Peyer's patch (tissue), 4 donors: ENCODE measurements at regions not wholly inside any gene's neighbourhood (a gene's known extent, or its start where the extent isn't known, plus 50 kb on each side); places are given as distances from the start of the nearest gene placed in this dataset.

ENCODE experiments used
- DNase-seq, 3 donors: peaks; one replicate each; pipeline ENCODE4 v3.0.0-alpha.2; 2017 to 2019
- H3K27ac ChIP-seq, 4 donors: fragments of 200-600 bp; sonication (generic); one replicate each; pipeline ENCODE4 v1.5.1; 2016 to 2019
- H3K27me3 ChIP-seq, 2 donors: fragments of 200-600 bp; sonication (generic); one replicate each; pipeline ENCODE4 v1.5.1; 2019
- H3K36me3 ChIP-seq, 3 donors: fragments of 200-600 bp; sonication (generic); one replicate each; pipeline ENCODE4 v1.5.1; 2016 to 2019
- H3K4me1 ChIP-seq, 4 donors: fragments of 200-600 bp; sonication (generic); one replicate each; pipeline ENCODE4 v1.5.1; 2016 to 2019
- H3K4me3 ChIP-seq, 4 donors: fragments of 200-600 bp; sonication (generic); 1 replicate in 3 of 4; 2 replicates in 1 of 4; pipeline ENCODE4 v1.5.1; 2016 to 2019; ENCODE audit warnings: mild to moderate bottlenecking in 1 of 4
- H3K9me3 ChIP-seq, 4 donors: fragments of 200-600 bp; sonication (generic); one replicate each; pipeline ENCODE4 v1.5.1; 2016 to 2019; ENCODE audit warnings: mild to moderate bottlenecking in 1 of 4
- CTCF ChIP-seq, 6 experiments: fragments of 450-650 bp in 4 of 6; fragments of 200-600 bp in 2 of 6; sonication (generic) in 1 of 6; IDR thresholded peaks; one replicate each; pipeline ENCODE4 v1.5.1; 2017 to 2019; ENCODE audit warnings: antibody characterized with exemption in 6 of 6, mild to moderate bottlenecking in 3 of 6, moderate library complexity in 1 of 6
- POLR2A ChIP-seq, 2 donors: fragments of 450-650 bp; IDR thresholded peaks; one replicate each; pipeline ENCODE4 v1.5.1; 2017; ENCODE audit warnings: antibody characterized with exemption in 2 of 2, mild to moderate bottlenecking in 2 of 2, moderate library complexity in 2 of 2

GRCh38 chr14:22152903-22153302, 436.1 kb downstream of the DAD1 start:
- no peak for TF ChIP-seq POLR2A (IDR thresholded peaks at IDR 0.05)
- TF ChIP-seq CTCF (IDR thresholded peaks at IDR 0.05) = no peak
- Histone ChIP-seq H3K4me1 (peaks cover 0 to 4% (median 0%) of the 10 kb centered on the region in 4 donors), H3K27ac (no peak overlapping the region), H3K9me3 (no peaks in the 10 kb centered on the region), H3K4me3 (no peak overlapping the region), H3K27me3 (no peaks in the 10 kb centered on the region), H3K36me3 (no peaks in the 10 kb centered on the region)
- DNase-seq = no peak

- DNase-seq = no peak
- Histone ChIP-seq H3K27ac (no peak overlapping the region), H3K4me1 (peaks cover 0 to 4% (median 0%) of the 10 kb centered on the region in 4 donors)
Observed at GRCh38 chr14:22152161-22152870, 436.7 kb downstream of the DAD1 start.

GRCh38 chr14:22151121-22151520, 437.9 kb downstream of the DAD1 start:
- TF ChIP-seq CTCF (IDR thresholded peaks at IDR 0.05) = no peak
- no peak for TF ChIP-seq POLR2A (IDR thresholded peaks at IDR 0.05)
- no peak overlapping the region for H3K4me3 ChIP-seq
- H3K27me3 ChIP-seq = no peaks in the 10 kb centered on the region
- H3K4me1 ChIP-seq = peaks cover 0 to 4% (median 0%) of the 10 kb centered on the region in 4 donors
- H3K27ac ChIP-seq = no peak overlapping the region
- no peak for DNase-seq
- no peaks in the 10 kb centered on the region for H3K9me3 ChIP-seq
- no peaks in the 10 kb centered on the region for H3K36me3 ChIP-seq

More at GRCh38 chr14:22152161-22152870, 436.7 kb downstream of the DAD1 start:
- Histone ChIP-seq H3K9me3 (no peaks in the 10 kb centered on the region), H3K4me3 (no peak overlapping the region), H3K36me3 (no peaks in the 10 kb centered on the region), H3K27me3 (no peaks in the 10 kb centered on the region)
- TF ChIP-seq CTCF (IDR thresholded peaks at IDR 0.05) (no peak), POLR2A (IDR thresholded peaks at IDR 0.05) (no peak)

- H3K4me1 ChIP-seq = peaks cover 0 to 4% (median 0%) of the 10 kb centered on the region in 4 donors
- H3K27ac ChIP-seq = no peak overlapping the region
- no peaks in the 10 kb centered on the region for H3K27me3 ChIP-seq
- no peaks in the 10 kb centered on the region for H3K36me3 ChIP-seq
- no peak for TF ChIP-seq POLR2A (IDR thresholded peaks at IDR 0.05)
- TF ChIP-seq CTCF (IDR thresholded peaks at IDR 0.05) = no peak
- no peak for DNase-seq
- H3K4me3 ChIP-seq = no peak overlapping the region
- H3K9me3 ChIP-seq = no peaks in the 10 kb centered on the region
Observed at GRCh38 chr14:22149058-22149457, 440.0 kb downstream of the DAD1 start.

- Histone ChIP-seq H3K4me3 (no peak overlapping the region), H3K4me1 (peaks cover 0 to 4% (median 0%) of the 10 kb centered on the region in 4 donors), H3K9me3 (no peaks in the 10 kb centered on the region), H3K27ac (no peak overlapping the region), H3K36me3 (no peaks in the 10 kb centered on the region), H3K27me3 (no peaks in the 10 kb centered on the region)
- TF ChIP-seq CTCF (IDR thresholded peaks at IDR 0.05) (no peak), POLR2A (IDR thresholded peaks at IDR 0.05) (no peak)
- DNase-seq = no peak
Observed at GRCh38 chr14:22147716-22148115, 441.3 kb downstream of the DAD1 start.
